Endothelial cell (in vitro differentiated cells): ENCODE measurements at regions not wholly inside any gene's neighbourhood (a gene's known extent, or its start where the extent isn't known, plus 50 kb on each side); places are given as distances from the start of the nearest gene placed in this dataset.

ENCODE experiments used
- DNase-seq: peaks from one replicate; pipeline ENCODE4 v3.0.0; 2021; ENCODE audit warnings: low spot score
- H3K27ac Mint-ChIP-seq: one replicate; pipeline ENCODE4 v1.8.0; 2021; ENCODE audit warnings: mixed read lengths, inconsistent platforms; ENCODE audit not compliant: unreplicated experiment
- H3K27me3 Mint-ChIP-seq: one replicate; pipeline ENCODE4 v1.8.0; 2021; ENCODE audit warnings: mild to moderate bottlenecking, moderate library complexity, mixed read lengths, inconsistent platforms; ENCODE audit not compliant: unreplicated experiment
- H3K36me3 Mint-ChIP-seq: one replicate; pipeline ENCODE4 v1.8.0; 2021; ENCODE audit warnings: mild to moderate bottlenecking, low read depth, mixed read lengths, inconsistent platforms; ENCODE audit not compliant: unreplicated experiment
- H3K4me1 Mint-ChIP-seq: one replicate; pipeline ENCODE4 v1.8.0; 2021; ENCODE audit warnings: mild to moderate bottlenecking, mixed read lengths, inconsistent platforms; ENCODE audit not compliant: unreplicated experiment
- H3K4me3 Mint-ChIP-seq: one replicate; pipeline ENCODE4 v1.8.0; 2021; ENCODE audit warnings: mild to moderate bottlenecking, mixed read lengths, inconsistent platforms; ENCODE audit not compliant: unreplicated experiment
- H3K9me3 Mint-ChIP-seq: one replicate; pipeline ENCODE4 v1.8.0; 2021; ENCODE audit warnings: mixed read lengths, inconsistent platforms; ENCODE audit not compliant: unreplicated experiment
- TF ChIP-seq, protein P1 (sequence below): fragments of 200-600 bp; sonication (generic); IDR thresholded peaks from one replicate; pipeline ENCODE4 v1.5.0; 2021; ENCODE audit warnings: antibody characterized with exemption; ENCODE audit not compliant: unreplicated experiment

DNA sequence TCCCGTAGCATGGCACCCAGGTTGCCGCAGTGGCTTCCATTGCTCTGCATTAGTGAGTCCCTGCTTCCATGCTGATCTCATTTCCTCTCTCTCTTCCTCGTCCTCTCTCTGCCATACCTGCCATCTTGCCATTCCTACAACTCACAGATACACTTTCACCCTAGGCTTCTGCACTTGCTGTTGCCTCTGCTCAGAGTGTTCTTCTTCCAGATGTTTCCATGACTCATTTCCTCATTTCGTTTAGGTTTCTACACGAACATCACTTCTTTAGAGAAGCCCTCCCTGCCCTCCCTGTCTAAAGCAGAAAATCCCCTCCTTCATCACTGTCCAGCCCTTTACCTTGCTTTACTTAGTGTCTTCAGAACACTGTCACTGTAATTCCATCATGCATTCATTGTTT, 115.2 kb upstream of the WWC1 start:
- H3K27ac Mint-ChIP-seq = no peak overlapping the region

DNA sequence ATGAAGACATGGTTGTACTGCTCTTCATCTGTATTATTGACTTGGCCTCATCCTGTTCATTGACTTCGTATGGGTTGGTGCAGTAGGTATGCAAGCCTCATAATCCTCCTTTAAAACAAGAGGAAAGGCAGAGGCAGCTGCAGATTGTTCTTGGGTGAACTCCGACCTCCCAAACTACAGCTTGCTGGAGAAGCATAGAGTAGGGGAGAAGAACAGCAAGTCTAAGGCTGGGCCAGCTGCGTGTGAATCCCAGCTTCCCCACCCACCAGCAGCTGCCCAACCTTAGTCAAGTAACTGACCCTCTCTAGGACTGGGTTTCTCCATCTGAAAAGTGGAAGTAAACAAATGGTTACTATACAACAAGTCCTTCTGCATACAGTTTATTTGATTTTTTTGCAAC, 114.5 kb upstream of the WWC1 start:
- Mint-ChIP-seq H3K9me3 (no peaks in the 10 kb centered on the region), H3K27me3 (peaks cover 6% of the 10 kb centered on the region), H3K4me3 (no peak overlapping the region), H3K36me3 (no peaks in the 10 kb centered on the region), H3K4me1 (peaks cover 3% of the 10 kb centered on the region), H3K27ac (no peak overlapping the region)
- DNase-seq = no peak
- TF ChIP-seq, protein P1, sequence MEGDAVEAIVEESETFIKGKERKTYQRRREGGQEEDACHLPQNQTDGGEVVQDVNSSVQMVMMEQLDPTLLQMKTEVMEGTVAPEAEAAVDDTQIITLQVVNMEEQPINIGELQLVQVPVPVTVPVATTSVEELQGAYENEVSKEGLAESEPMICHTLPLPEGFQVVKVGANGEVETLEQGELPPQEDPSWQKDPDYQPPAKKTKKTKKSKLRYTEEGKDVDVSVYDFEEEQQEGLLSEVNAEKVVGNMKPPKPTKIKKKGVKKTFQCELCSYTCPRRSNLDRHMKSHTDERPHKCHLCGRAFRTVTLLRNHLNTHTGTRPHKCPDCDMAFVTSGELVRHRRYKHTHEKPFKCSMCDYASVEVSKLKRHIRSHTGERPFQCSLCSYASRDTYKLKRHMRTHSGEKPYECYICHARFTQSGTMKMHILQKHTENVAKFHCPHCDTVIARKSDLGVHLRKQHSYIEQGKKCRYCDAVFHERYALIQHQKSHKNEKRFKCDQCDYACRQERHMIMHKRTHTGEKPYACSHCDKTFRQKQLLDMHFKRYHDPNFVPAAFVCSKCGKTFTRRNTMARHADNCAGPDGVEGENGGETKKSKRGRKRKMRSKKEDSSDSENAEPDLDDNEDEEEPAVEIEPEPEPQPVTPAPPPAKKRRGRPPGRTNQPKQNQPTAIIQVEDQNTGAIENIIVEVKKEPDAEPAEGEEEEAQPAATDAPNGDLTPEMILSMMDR = no peak

More for the DNA sequence above, 115.2 kb upstream of the WWC1 start:
- H3K36me3 Mint-ChIP-seq = no peaks in the 10 kb centered on the region
- no peaks in the 10 kb centered on the region for H3K9me3 Mint-ChIP-seq
- H3K4me1 Mint-ChIP-seq = peaks cover 3% of the 10 kb centered on the region
- H3K4me3 Mint-ChIP-seq = no peak overlapping the region
- DNase-seq = no peak
- TF ChIP-seq, protein P1 = no peak
- peaks cover 4% of the 10 kb centered on the region for H3K27me3 Mint-ChIP-seq

DNA sequence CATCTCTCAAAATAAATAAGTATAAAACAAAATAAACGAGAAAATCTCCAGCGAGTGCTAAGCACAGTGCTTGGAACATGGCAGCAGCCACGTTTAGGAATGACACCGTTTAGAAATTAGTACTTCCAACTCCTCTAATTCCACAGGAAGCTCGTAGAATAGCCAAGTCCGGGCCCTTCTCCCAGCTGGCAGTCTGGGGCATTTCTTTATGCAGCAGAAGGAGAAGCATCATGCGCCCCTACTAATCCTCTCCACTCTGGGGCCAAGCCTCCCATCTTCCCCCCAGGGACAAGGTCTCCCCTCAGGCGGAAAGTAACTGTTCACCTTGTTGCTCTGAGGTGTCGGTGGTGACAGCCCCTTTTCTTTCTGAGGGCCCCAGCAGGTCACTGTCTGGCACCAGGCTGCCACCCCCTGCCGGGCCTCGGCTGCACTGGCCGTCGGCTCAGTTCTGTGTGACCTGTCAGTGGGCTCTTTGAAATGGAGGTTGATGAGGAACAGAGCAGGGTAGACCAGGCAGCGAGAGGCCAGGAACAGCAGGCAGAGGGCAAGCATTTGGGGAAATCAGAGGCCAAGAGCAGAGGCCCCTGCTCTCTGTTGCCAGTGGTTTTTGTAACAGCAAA, 113.5 kb upstream of the WWC1 start:
- Mint-ChIP-seq H3K4me3 (no peak overlapping the region), H3K27ac (no peak overlapping the region), H3K9me3 (no peaks in the 10 kb centered on the region), H3K27me3 (peaks cover 8% of the 10 kb centered on the region), H3K36me3 (no peaks in the 10 kb centered on the region), H3K4me1 (peaks cover 3% of the 10 kb centered on the region)
- TF ChIP-seq, protein P1 = no peak
- DNase-seq = no peak

DNA sequence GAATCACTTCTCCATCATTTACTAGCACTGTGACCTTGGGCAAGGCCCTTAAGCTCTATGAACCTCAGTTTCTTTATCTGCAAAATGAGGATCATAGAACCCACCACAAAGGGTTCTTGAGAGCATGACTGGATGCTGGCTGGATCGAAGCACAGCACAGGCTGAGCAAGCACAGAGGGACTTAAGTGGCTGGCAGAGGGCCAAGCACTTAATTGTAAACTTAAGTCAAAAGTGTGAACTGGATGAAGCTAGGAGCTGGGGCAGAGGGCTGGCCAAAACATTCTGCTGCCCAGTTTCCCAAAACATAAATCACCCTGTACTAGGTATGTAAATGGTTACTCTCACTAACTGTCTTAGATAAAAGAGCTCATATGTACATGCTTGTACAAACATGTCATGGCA, 112.3 kb upstream of the WWC1 start:
- Mint-ChIP-seq H3K27ac (no peak overlapping the region), H3K36me3 (no peaks in the 10 kb centered on the region), H3K27me3 (peaks cover 7% of the 10 kb centered on the region)

DNA sequence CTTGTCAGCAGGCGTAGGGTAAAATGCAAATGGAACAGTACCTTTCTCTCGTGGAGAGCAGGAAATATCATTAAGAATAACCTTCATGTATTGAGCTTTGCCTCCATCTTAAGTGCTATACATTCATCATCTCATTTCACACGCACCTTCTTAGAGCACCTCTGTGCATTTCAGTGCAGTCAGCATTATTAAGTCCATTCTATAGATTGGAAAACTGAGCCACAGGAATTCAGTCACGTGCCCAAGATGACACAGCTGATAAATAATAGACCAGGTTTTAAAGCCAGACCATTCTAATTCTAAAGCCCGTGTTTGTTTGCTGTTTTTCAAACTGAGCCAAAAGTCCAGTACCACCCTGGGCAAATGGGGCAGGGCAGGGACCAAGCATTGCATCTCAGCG, 109.2 kb upstream of the WWC1 start:
- H3K4me3 Mint-ChIP-seq = no peak overlapping the region
- H3K27me3 Mint-ChIP-seq = peaks cover 7% of the 10 kb centered on the region
- no peaks in the 10 kb centered on the region for H3K36me3 Mint-ChIP-seq
- H3K27ac Mint-ChIP-seq = no peak overlapping the region
- H3K4me1 Mint-ChIP-seq = peaks cover 8% of the 10 kb centered on the region
- TF ChIP-seq, protein P1 = no peak
- no peak for DNase-seq
- no peaks in the 10 kb centered on the region for H3K9me3 Mint-ChIP-seq

More for the DNA sequence above, 112.3 kb upstream of the WWC1 start:
- Mint-ChIP-seq H3K9me3 (no peaks in the 10 kb centered on the region), H3K4me1 (peaks cover 3% of the 10 kb centered on the region), H3K4me3 (no peak overlapping the region)
- DNase-seq = no peak
- TF ChIP-seq, protein P1 = no peak
